IMR-90 (cell line): ENCODE measurements at regions not wholly inside any gene's neighbourhood (a gene's known extent, or its start where the extent isn't known, plus 50 kb on each side); places are given as distances from the start of the nearest gene placed in this dataset.
A peak's percentile ranks its signal among the peaks of the same experiment; 100 is the strongest.

Experiments
- ATAC-seq: fragments of 200-7000 bp; cut with Tn5 transposase; 2 replicates; pipeline ENCODE4 v1.9.1; 2020; ENCODE audit warnings: low read depth, mild to moderate bottlenecking, moderate library complexity
- BruUV-seq: library from RNA; stranded (reverse); fragments of 400-500 nt; replicated peaks from 2 replicates; lab custom pipeline; 2021; lab: Mats Ljungman, UMichigan
- CTCF ChIA-PET: fragments of 300-600 bp; formaldehyde crosslinking; extraction: SDS; loops from one replicate; lab custom pipeline; 2021; ENCODE audit warnings: antibody characterized with exemption; lab: Yijun Ruan, JAX
- POLR2A ChIA-PET: fragments of 300-600 bp; sonication (Branson Sonifier 250); formaldehyde crosslinking; loops from one replicate; lab custom pipeline; 2022; ENCODE audit warnings: antibody characterized with exemption; ENCODE audit not compliant: unreplicated experiment; lab: Charles Lee
- DNase-seq: peaks from one replicate; pipeline ENCODE4 v3.0.0; 2013
- H2AFZ ChIP-seq: replicated peaks from 2 replicates; pipeline ENCODE3; 2013; ENCODE audit warnings: low read length, mild to moderate bottlenecking; ENCODE audit not compliant: poor library complexity
- H2AK5ac ChIP-seq: 2 replicates; pipeline ENCODE4 v1.6.1; 2013; ENCODE audit warnings: low read depth, low read length, inconsistent platforms
- H2AK9ac ChIP-seq: replicated peaks from 2 replicates; pipeline ENCODE3; 2013; ENCODE audit warnings: mild to moderate bottlenecking, low read depth, low read length, moderate library complexity; ENCODE audit not compliant: poor library complexity
- H2BK120ac ChIP-seq: 2 replicates; pipeline ENCODE4 v1.6.1; 2013; ENCODE audit warnings: low read depth, low read length, inconsistent platforms
- H2BK15ac ChIP-seq: 3 replicates; pipeline ENCODE4 v1.6.1; 2013; ENCODE audit warnings: low read depth, low read length, inconsistent platforms
- H2BK20ac ChIP-seq: 2 replicates; pipeline ENCODE4 v1.6.1; 2013; ENCODE audit warnings: low read depth, mild to moderate bottlenecking, inconsistent platforms, low read length, moderate library complexity
- H2BK5ac ChIP-seq: 2 replicates; pipeline ENCODE4 v1.6.1; 2013; ENCODE audit warnings: mild to moderate bottlenecking, low read depth, low read length, inconsistent platforms; ENCODE audit not compliant: poor library complexity, severe bottlenecking
- H3K14ac ChIP-seq: replicated peaks from 2 replicates; pipeline ENCODE4 v1.6.1; 2013; ENCODE audit warnings: low read depth, low read length, inconsistent platforms
- H3K18ac ChIP-seq: 2 replicates; pipeline ENCODE4 v1.6.1; 2013; ENCODE audit warnings: low read depth, low read length, control low read depth
- H3K23ac ChIP-seq: 2 replicates; pipeline ENCODE4 v1.6.1; 2013; ENCODE audit warnings: low read depth, low read length, inconsistent platforms
- H3K27ac ChIP-seq: 2 replicates; pipeline ENCODE4 v1.5.1; 2013; ENCODE audit warnings: mild to moderate bottlenecking, control low read depth, low read length; ENCODE audit not compliant: insufficient read depth
- H3K27me3 ChIP-seq: 2 replicates; pipeline ENCODE4 v1.6.1; 2013; ENCODE audit warnings: low read length; ENCODE audit not compliant: control insufficient read depth, insufficient read depth
- H3K36me3 ChIP-seq: 2 replicates; pipeline ENCODE4 v1.6.1; 2013; ENCODE audit warnings: low read length, mixed read lengths; ENCODE audit not compliant: control insufficient read depth, insufficient read depth
- H3K4ac ChIP-seq: 2 replicates; pipeline ENCODE4 v1.6.1; 2013; ENCODE audit warnings: low read depth, low read length, inconsistent platforms
- H3K4me1 ChIP-seq: 2 replicates; pipeline ENCODE4 v1.6.1; 2013; ENCODE audit warnings: low read length, mixed read lengths; ENCODE audit not compliant: control insufficient read depth, insufficient read depth
- H3K4me2 ChIP-seq: 2 replicates; pipeline ENCODE4 v1.6.1; 2013; ENCODE audit warnings: low read depth, mild to moderate bottlenecking, control low read depth, low read length, moderate library complexity
- H3K4me3 ChIP-seq: 2 replicates; pipeline ENCODE4 v1.5.1; 2013; ENCODE audit warnings: low read depth, mild to moderate bottlenecking, control low read depth, low read length, moderate library complexity; ENCODE audit not compliant: insufficient read depth
- H3K56ac ChIP-seq: 2 replicates; pipeline ENCODE4 v1.6.1; 2013; ENCODE audit warnings: low read length, inconsistent platforms; ENCODE audit not compliant: insufficient read depth; ENCODE audit errors: extremely low read depth
- H3K79me1 ChIP-seq, 2 experiments: 2 replicates each; pipeline ENCODE4 v1.6.1; 2013; ENCODE audit warnings: low read length in 2 of 2, inconsistent platforms in 1 of 2, low read depth in 1 of 2
- H3K9ac ChIP-seq: 2 replicates; pipeline ENCODE4 v1.6.1; 2013; ENCODE audit warnings: low read depth, low read length, control low read depth
- H3K9me1 ChIP-seq: 2 replicates; pipeline ENCODE4 v1.6.1; 2013; ENCODE audit warnings: low read length, inconsistent platforms; ENCODE audit not compliant: insufficient read depth
- H3K9me3 ChIP-seq: 2 replicates; pipeline ENCODE4 v1.6.1; 2013; ENCODE audit warnings: low read length; ENCODE audit not compliant: control insufficient read depth, insufficient read depth
- H4K20me1 ChIP-seq: 2 replicates; pipeline ENCODE4 v1.6.1; 2013; ENCODE audit warnings: low read length, inconsistent platforms; ENCODE audit not compliant: insufficient read depth
- H4K5ac ChIP-seq: 2 replicates; pipeline ENCODE4 v1.6.1; 2013; ENCODE audit warnings: mild to moderate bottlenecking, low read depth, low read length, control low read depth
- H4K8ac ChIP-seq, 2 experiments: 2 replicates each; pipeline ENCODE4 v1.6.1; 2013; ENCODE audit warnings: low read depth in 2 of 2, low read length in 2 of 2, control low read depth in 1 of 2, inconsistent platforms in 1 of 2
- H4K91ac ChIP-seq: 2 replicates; pipeline ENCODE4 v1.6.1; 2013; ENCODE audit warnings: low read depth, low read length, inconsistent platforms; ENCODE audit not compliant: insufficient read depth
- CEBPB ChIP-seq: IDR thresholded peaks from 2 replicates; pipeline ENCODE4 v1.6.1; 2012; ENCODE audit warnings: low read depth, low read length, improper control_type of control experiment
- FOS ChIP-seq: fragments of 150-350 bp; IDR thresholded peaks from 2 replicates; pipeline ENCODE4 v1.6.1; 2016; ENCODE audit warnings: low read depth, low read length
- MXI1 ChIP-seq: IDR thresholded peaks from 2 replicates; pipeline ENCODE4 v1.6.1; 2012; ENCODE audit warnings: low read depth, mild to moderate bottlenecking, low read length, moderate library complexity, borderline replicate concordance
- NFE2L2 ChIP-seq: fragments of 150-350 bp; IDR thresholded peaks from 2 replicates; pipeline ENCODE4 v1.6.1; 2016; ENCODE audit warnings: low read depth, mild to moderate bottlenecking, low read length
- POLR2A ChIP-seq: IDR thresholded peaks from 2 replicates; pipeline ENCODE4 v1.6.1; 2012; ENCODE audit warnings: mild to moderate bottlenecking, low read depth, low read length
- RAD21 ChIP-seq: IDR thresholded peaks from 2 replicates; pipeline ENCODE4 v1.6.1; 2012; ENCODE audit warnings: low read length, improper control_type of control experiment
- RCOR1 ChIP-seq: IDR thresholded peaks from 2 replicates; pipeline ENCODE4 v1.6.1; 2012; ENCODE audit warnings: mild to moderate bottlenecking, low read length, improper control_type of control experiment; ENCODE audit not compliant: insufficient replicate concordance
- RFX5 ChIP-seq: IDR thresholded peaks from 2 replicates; pipeline ENCODE4 v1.8.0; 2012; ENCODE audit warnings: low read depth, mild to moderate bottlenecking, low read length, moderate library complexity
- WGBS, 2 experiments: methylation state at CpG; one replicate each; pipeline versions ENCODE4 v1.1.5 to v1.1.7; 2013; ENCODE audit warnings: missing lambda C conversion rate in 2 of 2; ENCODE audit not compliant: insufficient read length in 1 of 2; ENCODE audit errors: extremely low coverage in 2 of 2; 5-methylcytosine and 5-hydroxymethylcytosine counted together
- dilution Hi-C: fragments of 300-500 bp; cut with HindIII; formaldehyde crosslinking; loops from one replicate; pipeline ENCODE4 v1.14.3; 2018; ENCODE audit warnings: low sequenced_read_pairs; ENCODE audit not compliant: unreplicated experiment
- in situ Hi-C: fragments of 300-500 bp; cut with MboI; formaldehyde crosslinking; loops from 3 replicates; pipeline ENCODE4 v1.14.3; 2019; ENCODE audit warnings: low sequenced_read_pairs, inconsistent platforms, mixed read lengths
- intact Hi-C: fragments of 100-400 bp; cut with micrococcal nuclease; formaldehyde crosslinking; loops from 2 replicates; pipeline ENCODE4 v1.10.0; 2022
- TF ChIP-seq, protein P1 (sequence below): fragments of 150-350 bp; IDR thresholded peaks from 2 replicates; pipeline ENCODE4 v1.6.1; 2016; ENCODE audit warnings: low read depth, mild to moderate bottlenecking, low read length, moderate library complexity, borderline replicate concordance

DNA sequence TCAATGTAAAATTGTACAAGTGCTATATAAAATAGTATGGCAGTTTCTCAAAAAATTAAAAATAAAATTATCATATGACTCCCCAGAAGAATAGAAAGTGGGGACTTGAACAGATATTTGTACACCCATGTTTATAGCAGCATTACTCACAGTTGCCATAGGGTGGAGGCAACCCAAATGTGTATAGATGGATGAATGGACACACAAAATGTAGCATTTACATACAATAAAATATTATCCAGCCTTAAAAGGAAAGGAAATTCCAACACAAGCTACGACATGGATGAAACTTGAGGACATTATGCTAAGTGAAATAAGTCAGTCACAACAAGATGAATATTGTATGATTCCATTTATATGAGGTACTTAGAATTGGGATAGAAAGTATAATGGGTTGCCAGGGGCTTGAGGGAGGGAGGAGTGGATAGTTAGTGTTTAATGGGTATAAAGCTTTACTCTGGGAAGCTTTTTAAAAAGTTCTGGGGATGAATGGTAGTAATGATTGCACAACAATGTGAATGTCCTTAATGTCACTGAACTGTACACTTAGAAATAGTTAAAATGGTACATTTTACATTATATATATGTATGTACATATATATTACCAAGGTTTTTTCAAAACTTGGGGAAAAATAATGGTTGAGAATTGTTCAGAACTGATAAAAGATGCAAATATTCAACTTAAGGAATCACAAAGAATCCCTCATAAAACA, 53.0 kb upstream of the ADORA3 start:
- no peak overlapping the region for H2AK9ac ChIP-seq
- WGBS, 2 experiments, result 80% methylated on average over 1 of the region's 1 CpG; no CpG with 5 or more reads in 1 of the 2 experiments
- BruUV-seq, result no TSS peak

More for the DNA sequence above, 53.0 kb upstream of the ADORA3 start:
- dilution Hi-C loops, result no loop called here
- H2AFZ ChIP-seq, result no peak overlapping the region
- H3K27ac ChIP-seq, result no peak overlapping the region
- no peak overlapping the region for H3K4me2 ChIP-seq
- H3K79me1 ChIP-seq, result no peaks in the 10 kb centered on the region
- peak; percentile 65 for TF ChIP-seq CEBPB
- no peak for TF ChIP-seq FOS
- no peak for TF ChIP-seq MXI1
- no peak for TF ChIP-seq POLR2A
- TF ChIP-seq NFE2L2, result no peak
- no peak for TF ChIP-seq RAD21
- no peak for TF ChIP-seq RCOR1
- TF ChIP-seq, protein P1, sequence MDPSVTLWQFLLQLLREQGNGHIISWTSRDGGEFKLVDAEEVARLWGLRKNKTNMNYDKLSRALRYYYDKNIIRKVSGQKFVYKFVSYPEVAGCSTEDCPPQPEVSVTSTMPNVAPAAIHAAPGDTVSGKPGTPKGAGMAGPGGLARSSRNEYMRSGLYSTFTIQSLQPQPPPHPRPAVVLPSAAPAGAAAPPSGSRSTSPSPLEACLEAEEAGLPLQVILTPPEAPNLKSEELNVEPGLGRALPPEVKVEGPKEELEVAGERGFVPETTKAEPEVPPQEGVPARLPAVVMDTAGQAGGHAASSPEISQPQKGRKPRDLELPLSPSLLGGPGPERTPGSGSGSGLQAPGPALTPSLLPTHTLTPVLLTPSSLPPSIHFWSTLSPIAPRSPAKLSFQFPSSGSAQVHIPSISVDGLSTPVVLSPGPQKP, result no peak
- no peak for TF ChIP-seq RFX5
- ChIA-PET CTCF (no interaction called here), POLR2A (no interaction called here)
- no peak overlapping the region for H3K9ac ChIP-seq
- H3K4me3 ChIP-seq, result no peak overlapping the region
- H3K27me3 ChIP-seq, result no peaks in the 10 kb centered on the region
- H3K4ac ChIP-seq, result no peak overlapping the region
- H3K18ac ChIP-seq, result no peak overlapping the region
- no peak overlapping the region for H2AK5ac ChIP-seq
- no peaks in the 10 kb centered on the region for H3K36me3 ChIP-seq
- H2BK120ac ChIP-seq, result no peak overlapping the region
- H3K56ac ChIP-seq, result no peak overlapping the region
- H2BK20ac ChIP-seq, result no peak overlapping the region
- H3K4me1 ChIP-seq, result peaks cover 5% of the 10 kb centered on the region
- intact Hi-C loops, result no loop called here
- no peak for DNase-seq
- H4K91ac ChIP-seq, result no peak overlapping the region
- no peak overlapping the region for H4K5ac ChIP-seq
- no peaks in the 10 kb centered on the region for H3K9me3 ChIP-seq
- H4K20me1 ChIP-seq, result no peaks in the 10 kb centered on the region
- H2BK15ac ChIP-seq, result peak overlapping the region; percentile 48; the same call in 1 of the 3 replicates
- H2BK5ac ChIP-seq, result no peak overlapping the region
- H3K14ac ChIP-seq, result no peak overlapping the region
- H4K8ac ChIP-seq, result no peak overlapping the region
- peaks cover 8% of the 10 kb centered on the region; the same call in 1 of the 2 replicates for H3K9me1 ChIP-seq
- no peak overlapping the region for H3K23ac ChIP-seq
- no peak for ATAC-seq
- in situ Hi-C loops, result loop anchor here (5.0 kb wide), 1 partner anchor 49 kb away; no protein-coding TSS in a partner anchor
